ENCODE measurements at regions not wholly inside any gene's neighbourhood (a gene's known extent, or its start where the extent isn't known, plus 50 kb on each side); places are given as distances from the start of the nearest gene placed in this dataset.

- no peak for TF ChIP-seq CTCF (conservative IDR thresholded peaks at IDR 0.05; ENCODE audit: low read length)
- TF ChIP-seq EZH2phosphoT487 (IDR thresholded peaks at IDR 0.05; ENCODE audit: borderline replicate concordance) = no peak
Measured at GRCh38 chr11:127385071-127385470, 384.5 kb upstream of the KIRREL3 start.
